ENCODE measurements at regions not wholly inside any gene's neighbourhood (a gene's known extent, or its start where the extent isn't known, plus 50 kb on each side); places are given as distances from the start of the nearest gene placed in this dataset.
A peak's percentile ranks its signal among the peaks of the same experiment; 100 is the strongest.

- no peak overlapping the region for H2BK15ac ChIP-seq (replicated peaks; ENCODE audit: low read depth)
- H3K36me3 ChIP-seq (ENCODE audit: control insufficient read depth, insufficient read depth, low read length): no peaks in the 10 kb centered on the region
- no peak overlapping the region for H3K4me3 ChIP-seq (ENCODE audit: low read length)
- no peak overlapping the region for H3K23ac ChIP-seq (ENCODE audit: low read length)
- H3K79me2 ChIP-seq (ENCODE audit: control insufficient read depth, insufficient read depth, low read length): no peaks in the 10 kb centered on the region
- no peak overlapping the region for H3K4ac ChIP-seq (ENCODE audit: low read depth, low read length)
- H3K79me1 ChIP-seq (ENCODE audit: low read length): no peaks in the 10 kb centered on the region
- H2BK120ac ChIP-seq (ENCODE audit: low read depth, low read length): no peak overlapping the region
- no peaks in the 10 kb centered on the region for H3K4me1 ChIP-seq (ENCODE audit: control insufficient read depth, low read depth, low read length)
- H3K27ac ChIP-seq (ENCODE audit: low read depth, low read length): no peak overlapping the region
- H2AK5ac ChIP-seq (ENCODE audit: low read length): no peak overlapping the region
- no peak overlapping the region for H3K18ac ChIP-seq (ENCODE audit: low read length)
- H4K5ac ChIP-seq (ENCODE audit: low read length): no peak overlapping the region
- H4K8ac ChIP-seq (ENCODE audit: low read depth, low read length): no peak overlapping the region
- WGBS (ENCODE audit: extremely low coverage, insufficient coverage, low lambda C conversion rate): no CpG with 5 or more reads among the region's 4 CpGs
- DNase-seq: no peak
- H2BK5ac ChIP-seq (ENCODE audit: low read length): no peak overlapping the region
- no peak overlapping the region for H3K4me2 ChIP-seq (ENCODE audit: low read length)
- H3K27me3 ChIP-seq (ENCODE audit: insufficient read depth, low read length, poor library complexity): no peaks in the 10 kb centered on the region
- no peak overlapping the region for H3K56ac ChIP-seq (ENCODE audit: low read length)
- no peak overlapping the region for H3K9ac ChIP-seq (ENCODE audit: low read length)
These were observed 99.3 kb downstream of the SLC24A2 start for GRCh38 chr9:19689328-19690101.

- no peak overlapping the region for H3K27ac ChIP-seq (ENCODE audit: low read depth, low read length)
- no peaks in the 10 kb centered on the region for H3K79me1 ChIP-seq (ENCODE audit: low read length)
- no peak overlapping the region for H3K4ac ChIP-seq (ENCODE audit: low read depth, low read length)
- H3K4me2 ChIP-seq (ENCODE audit: low read length): no peak overlapping the region
- no peaks in the 10 kb centered on the region for H3K4me1 ChIP-seq (ENCODE audit: control insufficient read depth, low read depth, low read length)
- H2AK5ac ChIP-seq (ENCODE audit: low read length): no peak overlapping the region
- H3K4me3 ChIP-seq (ENCODE audit: low read length): no peak overlapping the region
- no peak overlapping the region for H2BK120ac ChIP-seq (ENCODE audit: low read depth, low read length)
- peak; percentile 13 for DNase-seq
- H2BK5ac ChIP-seq (ENCODE audit: low read length): no peak overlapping the region
- no peak overlapping the region for H3K9ac ChIP-seq (ENCODE audit: low read length)
- H3K36me3 ChIP-seq (ENCODE audit: control insufficient read depth, insufficient read depth, low read length): no peaks in the 10 kb centered on the region
- H3K27me3 ChIP-seq (ENCODE audit: insufficient read depth, low read length, poor library complexity): no peaks in the 10 kb centered on the region
- H3K79me2 ChIP-seq (ENCODE audit: control insufficient read depth, insufficient read depth, low read length): no peaks in the 10 kb centered on the region
- H3K23ac ChIP-seq (ENCODE audit: low read length): no peak overlapping the region
- no peak overlapping the region for H3K18ac ChIP-seq (ENCODE audit: low read length)
- H4K5ac ChIP-seq (ENCODE audit: low read length): no peak overlapping the region
- no peak overlapping the region for H3K56ac ChIP-seq (ENCODE audit: low read length)
- WGBS (ENCODE audit: extremely low coverage, insufficient coverage, low lambda C conversion rate): no CpG with 5 or more reads among the region's 2 CpGs
- H2BK15ac ChIP-seq (replicated peaks; ENCODE audit: low read depth): no peak overlapping the region
- no peak overlapping the region for H4K8ac ChIP-seq (ENCODE audit: low read depth, low read length)
These were observed 105.1 kb downstream of the SLC24A2 start for GRCh38 chr9:19683715-19684114.

GRCh38 chr9:19682397-19682796 is 106.4 kb downstream of the SLC24A2 start:
- no peak overlapping the region for H3K18ac ChIP-seq (ENCODE audit: low read length)
- no peak for DNase-seq
- H2BK5ac ChIP-seq (ENCODE audit: low read length): no peak overlapping the region
- H3K79me2 ChIP-seq (ENCODE audit: control insufficient read depth, insufficient read depth, low read length): no peaks in the 10 kb centered on the region
- H3K4me3 ChIP-seq (ENCODE audit: low read length): no peak overlapping the region
- H3K23ac ChIP-seq (ENCODE audit: low read length): no peak overlapping the region
- no CpG with 5 or more reads among the region's 2 CpGs for WGBS (ENCODE audit: extremely low coverage, insufficient coverage, low lambda C conversion rate)
- no peak overlapping the region for H3K27ac ChIP-seq (ENCODE audit: low read depth, low read length)
- no peak overlapping the region for H2BK15ac ChIP-seq (replicated peaks; ENCODE audit: low read depth)
- no peak overlapping the region for H2AK5ac ChIP-seq (ENCODE audit: low read length)
- H3K36me3 ChIP-seq (ENCODE audit: control insufficient read depth, insufficient read depth, low read length): no peaks in the 10 kb centered on the region
- H3K27me3 ChIP-seq (ENCODE audit: insufficient read depth, low read length, poor library complexity): no peaks in the 10 kb centered on the region
- H3K79me1 ChIP-seq (ENCODE audit: low read length): no peaks in the 10 kb centered on the region
- no peaks in the 10 kb centered on the region for H3K4me1 ChIP-seq (ENCODE audit: control insufficient read depth, low read depth, low read length)
- no peak overlapping the region for H3K4me2 ChIP-seq (ENCODE audit: low read length)
- H3K4ac ChIP-seq (ENCODE audit: low read depth, low read length): no peak overlapping the region
- no peak overlapping the region for H3K9ac ChIP-seq (ENCODE audit: low read length)
- H4K5ac ChIP-seq (ENCODE audit: low read length): no peak overlapping the region
- no peak overlapping the region for H4K8ac ChIP-seq (ENCODE audit: low read depth, low read length)
- H2BK120ac ChIP-seq (ENCODE audit: low read depth, low read length): no peak overlapping the region
- no peak overlapping the region for H3K56ac ChIP-seq (ENCODE audit: low read length)

- Histone ChIP-seq H3K79me2 (ENCODE audit: control insufficient read depth, insufficient read depth, low read length) (no peaks in the 10 kb centered on the region), H3K4ac (ENCODE audit: low read depth, low read length) (no peak overlapping the region), H3K4me1 (ENCODE audit: control insufficient read depth, low read depth, low read length) (no peaks in the 10 kb centered on the region), H4K5ac (ENCODE audit: low read length) (no peak overlapping the region), H2AK5ac (ENCODE audit: low read length) (no peak overlapping the region), H4K8ac (ENCODE audit: low read depth, low read length) (no peak overlapping the region), H2BK5ac (ENCODE audit: low read length) (no peak overlapping the region), H3K27ac (ENCODE audit: low read depth, low read length) (no peak overlapping the region), H3K18ac (ENCODE audit: low read length) (peak overlapping the region; percentile 14), H3K79me1 (ENCODE audit: low read length) (no peaks in the 10 kb centered on the region), H3K27me3 (ENCODE audit: insufficient read depth, low read length, poor library complexity) (no peaks in the 10 kb centered on the region), H3K4me2 (ENCODE audit: low read length) (no peak overlapping the region), H3K23ac (ENCODE audit: low read length) (no peak overlapping the region), H2BK120ac (ENCODE audit: low read depth, low read length) (no peak overlapping the region), H3K36me3 (ENCODE audit: control insufficient read depth, insufficient read depth, low read length) (no peaks in the 10 kb centered on the region), H3K9ac (ENCODE audit: low read length) (no peak overlapping the region), H2BK15ac (replicated peaks; ENCODE audit: low read depth) (no peak overlapping the region), H3K4me3 (ENCODE audit: low read length) (no peak overlapping the region), H3K56ac (ENCODE audit: low read length) (no peak overlapping the region)
- no peak for DNase-seq
- WGBS (ENCODE audit: extremely low coverage, insufficient coverage, low lambda C conversion rate): no CpG with 5 or more reads among the region's 3 CpGs
These were observed 107.0 kb downstream of the SLC24A2 start for GRCh38 chr9:19681846-19682245.

- H3K27me3 ChIP-seq (ENCODE audit: insufficient read depth, low read length, poor library complexity): no peaks in the 10 kb centered on the region
- H2BK120ac ChIP-seq (ENCODE audit: low read depth, low read length): no peak overlapping the region
- no peaks in the 10 kb centered on the region for H3K36me3 ChIP-seq (ENCODE audit: control insufficient read depth, insufficient read depth, low read length)
- H3K18ac ChIP-seq (ENCODE audit: low read length): no peak overlapping the region
- no peaks in the 10 kb centered on the region for H3K79me1 ChIP-seq (ENCODE audit: low read length)
- H3K56ac ChIP-seq (ENCODE audit: low read length): no peak overlapping the region
- no peaks in the 10 kb centered on the region for H3K4me1 ChIP-seq (ENCODE audit: control insufficient read depth, low read depth, low read length)
- H4K5ac ChIP-seq (ENCODE audit: low read length): no peak overlapping the region
- no peak overlapping the region for H2AK5ac ChIP-seq (ENCODE audit: low read length)
- no peak overlapping the region for H2BK15ac ChIP-seq (replicated peaks; ENCODE audit: low read depth)
- no peak for DNase-seq
- no peaks in the 10 kb centered on the region for H3K79me2 ChIP-seq (ENCODE audit: control insufficient read depth, insufficient read depth, low read length)
- H2BK5ac ChIP-seq (ENCODE audit: low read length): no peak overlapping the region
- H3K9ac ChIP-seq (ENCODE audit: low read length): no peak overlapping the region
- H3K23ac ChIP-seq (ENCODE audit: low read length): no peak overlapping the region
- no peak overlapping the region for H4K8ac ChIP-seq (ENCODE audit: low read depth, low read length)
- H3K4me2 ChIP-seq (ENCODE audit: low read length): no peak overlapping the region
- no peak overlapping the region for H3K4me3 ChIP-seq (ENCODE audit: low read length)
- H3K4ac ChIP-seq (ENCODE audit: low read depth, low read length): no peak overlapping the region
- no peak overlapping the region for H3K27ac ChIP-seq (ENCODE audit: low read depth, low read length)
- WGBS (ENCODE audit: extremely low coverage, insufficient coverage, low lambda C conversion rate): no CpG with 5 or more reads among the region's 5 CpGs
These were observed 110.9 kb downstream of the SLC24A2 start for GRCh38 chr9:19677924-19678323.

- Histone ChIP-seq H4K5ac (ENCODE audit: low read length) (no peak overlapping the region), H3K79me1 (ENCODE audit: low read length) (no peaks in the 10 kb centered on the region), H3K36me3 (ENCODE audit: control insufficient read depth, insufficient read depth, low read length) (no peaks in the 10 kb centered on the region), H3K4me2 (ENCODE audit: low read length) (no peak overlapping the region), H3K4me1 (ENCODE audit: control insufficient read depth, low read depth, low read length) (no peaks in the 10 kb centered on the region), H2AK5ac (ENCODE audit: low read length) (no peak overlapping the region), H2BK15ac (replicated peaks; ENCODE audit: low read depth) (no peak overlapping the region), H2BK120ac (ENCODE audit: low read depth, low read length) (no peak overlapping the region), H3K4me3 (ENCODE audit: low read length) (no peak overlapping the region), H3K23ac (ENCODE audit: low read length) (no peak overlapping the region), H3K27ac (ENCODE audit: low read depth, low read length) (no peak overlapping the region), H2BK5ac (ENCODE audit: low read length) (no peak overlapping the region), H3K18ac (ENCODE audit: low read length) (no peak overlapping the region), H3K4ac (ENCODE audit: low read depth, low read length) (no peak overlapping the region), H3K27me3 (ENCODE audit: insufficient read depth, low read length, poor library complexity) (no peaks in the 10 kb centered on the region), H3K9ac (ENCODE audit: low read length) (no peak overlapping the region), H4K8ac (ENCODE audit: low read depth, low read length) (no peak overlapping the region), H3K79me2 (ENCODE audit: control insufficient read depth, insufficient read depth, low read length) (no peaks in the 10 kb centered on the region), H3K56ac (ENCODE audit: low read length) (no peak overlapping the region)
- no peak for DNase-seq
- WGBS (ENCODE audit: extremely low coverage, insufficient coverage, low lambda C conversion rate): no CpG with 5 or more reads among the region's 9 CpGs
These were observed 113.3 kb downstream of the SLC24A2 start for GRCh38 chr9:19675492-19675891.
